HG02973 (cell line): ENCODE measurements at regions not wholly inside any gene's neighbourhood (a gene's known extent, or its start where the extent isn't known, plus 50 kb on each side); places are given as distances from the start of the nearest gene placed in this dataset.

Source experiments
- ATAC-seq: cut with Tn5 transposase; IDR thresholded peaks from one replicate; pipeline ENCODE4 v1.9.1; 2021; ENCODE audit warnings: moderate library complexity; ENCODE audit not compliant: unreplicated experiment

DNA sequence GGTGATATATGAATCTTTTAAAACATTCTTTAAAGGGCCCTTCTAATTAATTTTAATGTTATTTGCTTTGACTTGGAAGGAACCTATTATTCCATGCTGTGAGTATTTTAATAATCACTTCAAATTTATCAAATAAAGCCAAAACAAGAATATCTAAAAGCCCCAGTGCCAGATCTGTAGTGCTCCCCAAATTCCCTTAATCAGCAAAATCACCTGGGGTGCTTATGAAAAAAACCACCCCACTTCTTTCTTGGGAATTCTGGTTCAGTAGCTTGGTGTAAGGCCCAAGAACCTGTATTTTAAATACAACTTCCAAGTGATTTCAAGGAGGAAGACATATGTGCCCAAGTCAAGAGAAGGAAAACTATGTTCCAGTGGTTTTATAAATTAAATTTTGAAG lies 202.4 kb upstream of the OSR1 start:
- no peak for ATAC-seq

DNA sequence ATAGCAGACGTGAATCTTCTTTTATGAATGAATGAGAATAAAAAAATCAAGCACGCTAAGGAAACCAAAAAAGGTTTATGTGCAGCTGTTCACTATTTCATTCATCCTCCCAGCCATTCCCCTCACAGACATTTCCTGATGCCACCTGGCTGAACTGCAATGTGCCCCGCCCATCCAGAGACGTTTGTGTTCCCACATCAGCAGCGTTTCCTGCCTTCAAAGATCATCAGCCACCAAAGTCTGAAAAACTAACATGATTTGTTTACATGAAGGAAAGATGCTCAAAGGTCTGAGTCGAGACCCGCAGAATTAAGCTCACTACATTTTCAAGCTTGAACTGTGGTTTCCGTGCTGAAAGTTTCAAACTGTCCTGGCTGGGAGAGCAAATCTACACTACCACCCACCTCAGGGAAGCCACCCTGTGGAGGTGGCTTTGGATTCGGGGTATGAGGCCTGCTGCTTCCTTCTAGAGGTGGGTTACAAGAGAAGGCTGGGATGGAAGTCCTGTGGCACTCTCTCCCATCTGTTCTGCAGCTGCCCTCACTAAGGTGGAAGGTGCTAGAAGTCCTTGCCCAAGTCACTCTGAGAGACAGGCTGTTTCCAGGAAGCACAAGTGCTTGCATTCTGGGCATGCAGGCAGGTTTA lies 201.3 kb upstream of the OSR1 start:
- no peak for ATAC-seq

DNA sequence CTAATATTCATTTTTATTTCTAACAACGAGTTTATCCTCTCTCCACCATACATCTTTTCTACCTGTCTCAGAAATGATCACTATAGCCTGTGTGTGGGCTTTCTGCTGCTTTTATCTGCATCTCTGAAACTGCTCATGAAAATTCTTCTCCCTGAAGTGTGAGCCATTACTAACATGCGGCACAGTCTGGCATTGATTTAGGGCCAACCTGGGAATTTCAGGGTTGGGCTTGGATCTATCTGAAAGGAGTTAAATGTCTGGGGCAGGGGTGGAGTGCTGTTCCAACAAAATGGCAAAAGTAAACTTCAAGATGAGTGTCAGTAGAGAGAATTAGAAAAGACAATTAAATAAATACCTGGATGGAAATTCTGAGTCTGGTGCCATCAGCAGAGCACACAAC lies 198.2 kb upstream of the OSR1 start:
- ATAC-seq: no peak

DNA sequence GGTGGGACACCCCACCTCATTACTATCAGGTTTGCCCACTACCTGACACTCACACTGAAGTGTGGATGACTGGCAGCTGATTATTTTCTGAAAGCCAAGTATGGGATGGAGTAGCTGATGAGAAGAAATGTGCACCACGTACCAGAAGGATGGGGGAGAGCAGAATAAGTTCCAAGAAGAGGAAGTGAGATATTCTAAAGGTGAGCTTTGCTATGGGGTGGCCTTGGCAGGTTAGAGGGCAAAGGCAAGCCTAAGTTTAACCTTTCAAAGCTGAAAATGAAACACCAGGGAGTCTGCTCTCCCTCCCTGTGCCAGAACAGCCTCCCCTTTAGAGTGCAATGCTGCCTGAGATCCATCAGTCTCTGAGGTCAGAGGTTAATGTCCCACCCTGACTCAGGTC lies 196.1 kb upstream of the OSR1 start:
- no peak for ATAC-seq

DNA sequence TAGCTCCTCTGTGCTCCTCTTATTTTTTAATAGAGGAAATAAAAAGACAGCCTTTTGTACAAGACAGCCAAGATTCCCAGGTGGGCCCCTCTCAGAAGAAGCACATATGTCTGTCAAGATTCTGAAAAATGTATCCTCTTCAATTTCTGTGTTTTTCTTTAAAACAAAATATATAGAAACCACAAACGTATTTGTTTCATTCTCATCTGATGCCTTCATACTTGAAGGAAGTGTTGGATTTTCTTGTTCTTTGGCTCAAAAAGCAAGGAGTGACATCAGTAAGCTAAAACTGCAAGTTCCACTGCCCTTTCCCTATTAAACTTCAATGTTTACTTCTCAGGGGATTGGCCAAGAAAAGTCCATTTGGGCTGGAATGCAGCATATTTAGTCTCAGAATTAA lies 193.8 kb upstream of the OSR1 start:
- ATAC-seq: no peak

DNA sequence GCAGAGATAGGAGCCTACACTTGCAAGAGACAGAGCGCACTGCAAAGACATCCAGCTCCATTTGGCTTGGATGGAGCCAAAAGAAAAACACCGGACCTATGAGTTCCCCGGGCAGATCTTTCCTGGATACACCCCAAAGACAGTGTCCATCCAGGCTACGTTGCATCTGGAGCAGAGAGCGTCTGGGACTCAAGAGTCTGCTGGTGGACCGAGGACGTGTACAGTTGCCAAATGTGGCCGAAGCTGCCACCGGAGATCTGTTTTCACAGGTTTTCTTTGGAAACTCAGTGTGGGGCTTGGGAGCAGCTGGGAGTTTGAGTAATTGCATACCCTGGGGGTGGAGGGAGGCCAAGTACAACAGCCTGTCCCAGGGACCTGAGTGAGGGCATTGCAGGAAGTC lies 192.3 kb upstream of the OSR1 start:
- ATAC-seq: no peak

DNA sequence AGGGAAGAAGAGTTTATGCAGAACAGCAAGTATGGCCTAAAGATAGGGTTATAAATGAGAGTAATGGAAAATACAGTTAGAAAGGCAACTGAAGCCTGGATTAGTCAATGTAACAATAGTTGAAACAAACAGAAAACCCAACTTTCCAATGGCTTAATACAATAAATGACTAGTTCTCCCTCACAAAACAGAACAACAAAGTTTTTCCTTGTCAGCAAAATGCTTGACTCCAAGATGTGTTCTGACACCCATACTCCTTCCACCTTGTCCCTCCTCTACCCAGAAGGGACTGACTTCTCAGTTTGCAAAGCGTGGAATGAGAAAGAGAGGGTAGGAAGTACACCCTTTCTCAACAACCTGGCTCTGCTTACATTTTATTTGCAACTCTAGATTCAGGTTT lies 191.4 kb upstream of the OSR1 start:
- ATAC-seq: no peak

DNA sequence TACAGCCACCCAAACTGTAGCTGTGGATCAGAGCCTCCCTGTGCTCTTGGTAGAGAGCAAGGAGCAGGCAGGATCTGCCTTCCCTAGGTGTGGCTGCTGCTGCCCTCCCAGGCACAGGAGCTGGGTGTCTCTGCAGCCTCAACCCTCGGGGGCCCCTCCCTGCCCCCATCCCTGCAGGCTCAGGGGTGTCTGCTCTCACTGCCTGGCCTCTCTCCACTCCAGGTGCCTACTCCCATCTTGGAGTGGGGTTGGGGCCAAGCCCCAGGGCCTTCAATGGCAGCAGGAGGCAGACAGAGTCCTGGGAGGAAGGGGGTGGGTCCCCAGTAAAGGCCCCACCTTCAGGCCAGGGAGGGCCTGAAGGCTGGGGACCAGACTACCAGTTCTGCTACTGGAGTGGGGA lies 189.7 kb upstream of the OSR1 start:
- ATAC-seq: no peak

DNA sequence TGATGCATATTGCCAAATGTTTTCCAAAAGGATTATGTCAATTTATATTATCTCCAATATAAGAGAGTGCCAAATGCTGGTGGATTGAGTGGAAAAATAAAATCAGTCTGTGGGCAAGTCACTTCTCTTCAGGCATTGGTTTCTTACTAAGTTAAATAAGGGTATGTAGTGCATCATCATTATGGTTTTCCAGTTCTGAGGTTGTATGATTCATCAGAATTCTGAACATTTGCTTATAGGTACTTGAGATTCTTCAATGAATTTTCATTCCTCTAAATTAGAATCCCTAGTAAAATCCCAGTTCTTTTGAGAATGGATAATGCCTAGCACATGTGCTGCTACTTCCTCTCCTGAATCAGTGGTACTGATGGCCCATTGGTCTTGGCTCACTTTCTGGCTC lies 188.9 kb upstream of the OSR1 start:
- ATAC-seq: no peak

DNA sequence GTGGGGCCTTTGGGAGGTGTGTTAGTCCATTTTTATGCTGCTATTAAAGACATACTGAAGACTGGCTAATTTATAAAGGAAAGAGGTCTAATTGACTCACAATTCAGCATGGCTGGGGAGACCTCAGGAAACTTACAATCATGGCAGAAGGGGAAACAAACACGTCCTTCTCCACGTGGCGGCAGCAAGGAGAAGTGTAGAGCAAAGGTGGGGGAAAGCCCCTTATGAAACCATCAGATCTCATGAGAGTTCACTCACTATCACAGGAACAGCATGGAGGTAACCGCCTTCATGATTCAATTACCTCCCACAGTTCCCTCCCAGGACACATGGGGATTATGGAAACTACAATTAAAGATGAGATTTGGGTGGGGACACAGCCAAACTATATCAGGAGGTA lies 187.1 kb upstream of the OSR1 start:
- ATAC-seq: no peak

DNA sequence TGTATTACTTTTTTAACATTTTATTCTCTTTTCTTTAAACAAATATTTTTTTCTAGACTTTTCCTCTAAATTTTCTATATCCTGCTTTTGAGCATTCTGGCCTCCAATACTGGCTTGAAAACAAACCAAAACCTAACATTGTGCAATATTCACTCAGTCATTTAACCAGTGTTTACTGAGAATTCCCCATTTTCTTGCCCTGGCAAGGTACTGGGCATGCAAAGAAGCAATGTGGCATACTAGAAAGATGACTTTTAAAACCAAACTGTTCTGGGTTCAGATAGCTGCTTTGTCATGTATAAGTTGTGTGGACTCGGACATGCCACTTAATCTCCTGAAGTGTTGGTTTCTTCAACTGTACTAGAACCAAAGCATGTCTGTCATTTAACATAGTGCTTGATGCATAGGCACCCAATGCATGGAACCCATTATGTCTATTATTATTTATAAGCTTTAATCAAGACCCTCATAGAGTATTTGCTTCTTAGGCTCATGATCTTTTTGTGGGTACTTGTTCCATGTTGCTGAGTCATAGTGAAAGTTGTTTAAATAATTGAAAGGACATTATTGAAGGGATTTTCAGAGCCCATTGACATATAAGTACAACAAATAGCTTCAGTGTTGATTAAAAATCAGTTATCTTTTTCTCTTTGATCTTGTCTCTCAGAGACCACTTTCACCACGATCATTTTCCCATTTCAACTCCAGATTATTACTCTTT lies 185.4 kb upstream of the OSR1 start:
- no peak for ATAC-seq

DNA sequence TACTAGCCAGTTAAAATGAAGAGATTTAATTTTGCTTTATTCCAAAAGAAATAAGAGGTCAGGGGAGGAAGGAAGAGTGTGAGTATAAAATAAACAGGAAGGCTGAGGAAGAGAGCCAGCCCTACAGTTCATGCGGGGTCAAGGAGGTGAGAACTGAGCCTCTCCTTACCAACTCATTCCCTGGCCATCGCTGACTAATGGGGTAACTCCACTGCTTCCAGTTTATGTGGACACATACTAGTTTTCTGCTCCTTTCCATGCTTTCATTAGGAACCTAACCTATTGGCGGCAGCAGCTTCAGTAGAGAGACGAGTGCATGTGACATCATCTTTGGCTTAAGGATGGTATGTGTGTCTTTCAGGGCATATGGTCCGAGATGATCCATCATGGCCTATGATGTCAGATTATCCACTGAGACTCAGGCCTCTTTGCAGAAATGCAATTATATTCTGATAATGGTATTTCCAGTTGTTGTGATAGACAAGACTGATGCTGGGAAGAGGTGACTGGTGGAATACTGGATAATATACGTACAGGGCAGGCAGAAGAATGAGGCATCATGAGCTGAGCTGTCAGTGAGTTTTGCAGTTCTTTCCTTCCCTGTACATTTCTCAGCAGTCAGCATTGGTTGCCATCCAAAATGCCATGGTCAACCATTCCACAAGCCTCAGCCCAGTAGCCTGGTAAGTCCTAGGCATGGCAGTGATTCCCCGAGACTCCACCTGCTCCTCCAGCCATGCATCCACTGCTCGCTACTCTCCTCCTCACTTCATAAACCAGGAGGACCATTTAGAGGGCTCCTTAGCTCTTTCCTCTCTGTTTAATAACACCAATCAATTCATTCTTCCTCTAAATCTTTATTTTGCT lies 184.6 kb upstream of the OSR1 start:
- ATAC-seq: no peak

DNA sequence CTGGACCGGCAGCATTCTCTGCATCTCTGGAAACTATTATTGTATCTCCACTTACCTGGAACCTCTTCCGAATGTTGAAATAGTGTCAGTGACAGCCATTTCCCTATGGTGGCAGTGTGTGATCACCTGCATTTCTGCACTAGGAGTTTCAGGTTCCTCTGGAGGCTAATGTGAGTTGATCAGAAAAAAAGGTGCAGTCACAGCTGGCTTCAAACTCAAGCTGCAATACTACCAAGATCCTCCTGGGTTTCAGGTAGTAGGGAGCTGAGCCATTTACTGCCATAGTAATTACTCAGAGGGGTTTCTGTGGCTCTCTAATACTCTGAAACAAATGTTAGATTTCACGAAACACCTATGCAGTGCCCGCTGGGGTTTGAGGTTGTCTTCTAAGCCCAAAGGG lies 183.5 kb upstream of the OSR1 start:
- no peak for ATAC-seq

DNA sequence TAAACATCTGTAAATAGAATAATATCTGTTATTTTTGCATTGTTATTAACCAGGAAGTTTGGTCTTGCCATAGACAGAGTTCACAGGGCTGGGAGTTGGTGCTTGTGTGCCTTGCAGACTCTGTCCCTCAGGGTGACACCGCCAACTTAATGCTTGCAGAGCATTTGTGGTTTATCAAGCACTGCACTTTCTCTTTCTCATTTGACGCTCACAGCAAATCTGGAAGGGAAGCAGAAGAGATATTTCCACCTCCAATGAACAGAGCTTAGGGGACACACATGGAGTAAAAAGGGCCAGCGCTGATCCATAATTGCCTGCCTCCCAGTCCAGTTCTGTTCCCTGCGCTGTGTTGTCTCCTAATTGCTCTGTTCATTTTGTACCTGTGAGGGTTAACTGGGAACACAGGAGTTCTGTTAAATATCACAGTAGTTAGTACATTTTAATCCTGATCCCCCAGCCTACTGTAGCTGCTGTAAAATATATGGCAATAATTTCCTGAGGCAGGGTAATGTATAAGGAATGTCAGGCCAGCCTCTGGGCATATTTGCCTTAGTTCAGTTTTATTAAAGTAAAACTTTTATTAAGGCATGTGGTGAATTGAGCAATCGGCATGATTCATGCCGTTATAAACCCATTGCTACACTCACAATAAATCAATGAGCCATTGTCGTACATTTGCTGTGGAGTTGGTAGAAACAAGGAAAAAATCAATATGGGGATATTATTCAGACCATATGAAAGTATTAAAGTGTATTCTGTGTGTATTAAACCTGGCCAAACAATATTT lies 182.5 kb upstream of the OSR1 start:
- no peak for ATAC-seq

DNA sequence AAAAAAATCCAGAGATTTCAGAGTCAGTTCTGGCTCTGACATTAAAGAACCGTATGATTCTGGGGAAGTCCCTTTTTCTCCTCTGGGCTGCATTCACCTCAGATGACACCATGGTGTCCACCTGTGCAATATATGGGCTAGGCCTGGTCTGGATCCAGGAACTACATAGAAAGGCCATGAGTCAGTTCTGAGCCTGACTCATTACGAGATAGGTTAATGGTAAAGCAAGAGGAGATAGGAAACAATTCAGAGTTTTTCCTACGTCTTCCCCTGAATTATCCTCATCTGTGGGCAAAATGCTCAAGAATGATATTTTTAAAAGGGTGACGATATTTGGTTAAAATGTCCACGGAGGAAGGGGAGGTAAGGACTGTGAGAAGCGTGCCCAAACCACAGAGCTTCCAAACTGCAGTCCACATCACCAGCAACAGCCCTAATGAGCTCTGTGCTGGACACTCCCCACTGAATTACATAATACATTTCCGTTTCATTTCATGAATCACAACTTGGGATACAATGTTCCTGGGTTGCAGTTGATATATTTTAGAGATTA lies 180.1 kb upstream of the OSR1 start:
- ATAC-seq: no peak

DNA sequence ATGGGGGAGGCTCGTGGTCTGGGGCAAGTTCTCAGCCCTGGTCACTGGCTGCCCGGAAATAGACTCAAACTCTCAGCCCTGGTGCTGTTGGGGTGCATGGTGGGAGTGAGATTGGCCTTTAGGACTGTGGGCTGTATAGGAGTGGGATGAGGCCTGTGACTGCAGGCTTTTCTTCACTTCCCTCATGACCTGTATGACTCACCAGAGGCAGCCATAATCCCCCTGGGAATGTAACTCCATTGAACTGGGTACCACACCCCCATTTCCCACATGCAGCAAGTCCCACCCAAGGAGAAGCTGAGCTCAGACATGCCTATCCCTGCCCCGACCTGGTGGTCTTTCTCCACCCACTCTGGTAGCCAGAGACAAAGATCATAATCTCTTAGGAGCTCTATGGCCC lies 177.7 kb upstream of the OSR1 start:
- ATAC-seq: no peak

DNA sequence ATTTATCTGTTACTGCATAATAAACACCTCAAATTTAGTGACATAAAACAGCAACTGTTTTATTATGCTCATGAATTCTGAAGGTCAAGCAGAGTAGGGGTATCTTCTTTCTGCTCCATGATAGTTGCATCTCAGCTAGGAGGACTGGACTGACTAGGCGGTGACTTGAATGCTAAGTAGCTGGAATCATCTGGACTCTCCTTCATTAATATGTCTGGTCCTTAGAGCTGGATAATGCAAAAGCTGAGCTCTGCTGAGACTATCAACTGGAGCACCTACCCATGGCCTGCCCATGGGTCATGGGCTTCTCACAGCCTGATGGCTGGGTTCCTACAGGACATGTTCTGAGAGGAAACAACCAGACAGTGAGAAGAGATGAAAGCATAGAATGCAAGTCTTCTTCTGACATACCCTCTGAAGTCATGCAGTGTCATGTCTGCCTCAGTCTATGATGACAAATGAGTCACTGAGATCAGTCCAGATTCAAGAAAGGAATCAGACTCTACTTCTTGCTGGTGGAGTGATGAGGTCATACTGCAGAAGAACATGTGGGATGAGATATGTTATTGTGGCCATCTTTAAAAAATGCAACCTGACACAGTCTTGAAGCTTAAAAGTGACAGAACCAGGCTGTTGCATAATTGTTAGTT lies 174.2 kb upstream of the OSR1 start:
- no peak for ATAC-seq

DNA sequence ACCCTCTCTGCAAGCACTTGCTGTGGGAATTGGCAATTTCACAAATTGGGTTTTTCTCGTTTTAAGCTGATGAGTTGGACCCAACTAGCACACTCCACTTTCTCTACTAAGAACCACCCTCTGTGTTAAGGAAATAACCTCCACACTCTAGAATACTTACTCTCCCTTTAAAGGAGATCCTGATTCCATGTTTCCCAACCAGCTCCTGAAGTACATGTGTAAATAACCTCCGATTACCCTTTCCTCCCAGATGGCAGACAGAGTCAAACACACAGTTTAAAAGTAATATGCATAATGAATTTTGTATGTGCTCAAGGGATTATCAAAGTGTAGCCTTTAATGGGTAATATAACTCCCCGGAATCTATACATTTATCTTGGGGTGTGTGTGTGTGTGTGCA lies 171.3 kb upstream of the OSR1 start:
- no peak for ATAC-seq

DNA sequence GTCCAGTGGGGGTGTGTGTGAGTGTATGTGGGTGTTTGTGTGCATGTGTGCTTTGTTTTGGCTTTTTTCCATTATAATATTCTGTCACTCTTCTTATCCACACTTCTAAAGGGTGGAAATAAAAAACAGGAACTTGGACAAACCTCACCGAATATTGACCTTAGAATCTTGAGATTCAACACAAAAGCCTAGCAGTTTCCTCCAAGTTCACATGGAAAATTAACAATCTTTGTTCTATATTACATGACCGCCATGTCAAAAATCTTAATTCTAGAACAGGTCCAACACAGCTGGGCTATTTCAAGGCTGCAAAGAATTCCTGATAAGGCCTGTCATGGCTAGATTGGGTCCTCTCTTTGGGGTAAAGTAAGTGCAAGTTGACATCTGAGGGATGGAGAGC lies 169.3 kb upstream of the OSR1 start:
- no peak for ATAC-seq

DNA sequence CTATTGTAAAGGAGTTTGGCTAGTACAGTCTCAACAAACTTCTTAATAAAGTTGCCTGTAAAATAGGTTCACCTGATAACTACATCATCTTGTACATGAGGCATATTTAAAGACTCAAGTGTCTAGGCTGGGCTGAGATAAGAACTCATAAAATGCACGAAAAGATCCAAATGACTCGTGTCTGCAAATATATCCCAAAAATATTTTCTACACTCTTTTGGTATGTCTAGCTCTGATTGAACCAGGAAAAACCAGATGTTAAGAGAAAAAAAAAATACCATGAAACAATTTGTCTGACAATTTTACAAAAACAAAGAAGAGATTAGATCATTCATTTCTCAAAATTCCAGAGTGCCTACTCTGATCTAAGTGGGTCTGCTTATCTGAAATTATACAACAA lies 166.9 kb upstream of the OSR1 start:
- ATAC-seq: no peak

DNA sequence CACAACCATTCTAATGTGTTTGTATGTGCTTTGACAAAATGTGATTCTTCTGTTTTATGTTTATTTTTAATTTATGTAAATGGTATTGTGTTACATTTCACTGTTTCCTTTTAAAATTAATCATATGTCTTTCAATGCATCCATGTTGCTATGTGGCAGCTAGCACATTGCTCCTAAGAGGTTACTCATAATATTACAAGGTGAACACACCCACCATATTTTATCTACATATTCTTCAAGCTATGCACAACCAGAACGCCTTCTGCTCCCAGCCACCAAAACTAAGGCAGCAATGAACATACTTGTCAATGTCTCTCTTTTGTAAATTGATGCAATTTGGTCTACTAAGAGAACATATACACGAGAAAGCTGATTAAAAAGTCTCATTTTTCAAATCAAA lies 160.6 kb upstream of the OSR1 start:
- ATAC-seq: no peak
